Omental fat pad (tissue), 3 donors: ENCODE measurements at regions not wholly inside any gene's neighbourhood (a gene's known extent, or its start where the extent isn't known, plus 50 kb on each side); places are given as distances from the start of the nearest gene placed in this dataset.

Source experiments
- ATAC-seq: fragments of 150-250 bp; one replicate; pipeline ENCODE4 v1.9.1; 2016; ENCODE audit warnings: mild to moderate bottlenecking, moderate library complexity; ENCODE audit not compliant: low FRiP score
- DNase-seq: peaks from one replicate; pipeline ENCODE4 v3.0.0-alpha.2; 2019; ENCODE audit warnings: low spot score
- CTCF ChIP-seq, 3 donors: fragments of 450-650 bp; IDR thresholded peaks; one replicate each; pipeline ENCODE4 v1.5.1; 2016 to 2017; ENCODE audit warnings: antibody characterized with exemption in 3 of 3, mild to moderate bottlenecking in 3 of 3, moderate library complexity in 2 of 3

DNA sequence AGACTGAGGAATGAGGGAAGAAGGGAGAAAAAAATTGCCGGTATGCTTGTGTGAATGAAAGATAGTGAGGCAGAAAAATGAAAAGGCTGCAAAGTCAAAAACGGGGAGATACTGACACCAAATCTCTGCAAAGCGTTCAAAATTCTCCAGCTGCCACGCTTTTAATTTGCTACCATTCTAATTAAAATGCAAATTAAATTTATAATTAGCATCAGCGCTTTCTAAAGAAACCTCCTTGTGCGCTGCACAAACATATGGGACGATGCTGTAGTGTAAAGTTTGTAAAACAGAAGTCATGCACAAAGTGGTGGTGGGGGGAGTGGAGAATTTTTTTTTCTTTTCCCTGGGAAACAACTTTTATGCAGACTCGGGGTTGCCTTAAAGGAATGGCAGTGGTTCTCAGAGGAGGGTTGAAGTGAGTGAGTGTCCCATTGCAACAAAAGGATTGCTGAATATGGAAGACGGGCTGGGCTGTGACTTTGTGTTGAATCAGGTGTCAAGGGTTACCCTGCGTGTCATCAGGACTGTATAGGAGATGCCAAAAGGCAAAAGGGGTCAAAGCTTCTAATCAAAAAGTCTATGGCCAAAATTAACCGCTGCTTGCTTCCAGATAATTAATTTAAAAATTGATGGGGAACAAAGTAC is 472.2 kb downstream of the NR2F2 start:
- TF ChIP-seq CTCF (IDR thresholded peaks at IDR 0.05): no peak
- ATAC-seq (no peak), DNase-seq (no peak)

DNA sequence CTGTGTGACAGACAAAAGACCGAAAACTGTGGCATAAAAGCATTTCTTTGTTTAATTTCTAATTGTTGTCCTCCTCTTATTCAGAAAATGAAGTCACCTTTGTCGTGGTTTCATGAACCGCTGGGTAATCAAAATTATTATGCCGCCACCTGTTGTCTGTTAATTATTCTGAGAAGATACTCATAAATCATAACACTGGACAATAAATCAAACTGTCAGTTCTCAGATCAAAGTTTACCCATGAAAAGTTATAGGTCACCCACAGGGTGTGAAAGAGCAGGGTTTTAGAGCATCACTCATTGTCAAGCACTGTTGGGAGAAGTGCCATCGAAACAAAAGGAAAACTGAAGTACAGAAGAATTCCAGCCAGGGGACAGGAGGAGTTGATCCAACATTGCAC is 474.3 kb downstream of the NR2F2 start:
- ATAC-seq (no peak), DNase-seq (no peak)
- no peak for TF ChIP-seq CTCF (IDR thresholded peaks at IDR 0.05)

GRCh38 chr15:96807361-96807760 is 476.9 kb downstream of the NR2F2 start:
- DNase-seq (no peak), ATAC-seq (no peak)
- TF ChIP-seq CTCF (IDR thresholded peaks at IDR 0.05): no peak

DNA sequence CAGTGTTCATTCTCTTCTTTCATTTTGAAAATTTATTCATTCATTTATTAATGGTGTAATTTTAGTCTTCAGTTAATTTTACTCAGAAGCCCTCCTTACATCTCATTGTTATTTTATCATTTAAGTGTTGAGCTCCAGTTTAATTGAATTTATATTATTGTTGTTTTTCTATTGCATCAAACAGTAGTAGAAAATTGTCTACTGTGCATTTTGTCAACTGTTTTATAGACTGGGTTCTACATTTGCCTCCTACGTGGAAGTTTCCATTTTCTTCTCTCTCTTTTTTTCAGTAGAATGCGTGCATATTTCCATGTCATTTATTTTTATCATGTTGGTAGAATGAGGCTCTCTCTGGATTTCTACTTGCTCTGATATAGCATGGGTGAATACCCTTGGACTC is 487.4 kb downstream of the NR2F2 start:
- no peak for ATAC-seq
- DNase-seq: no peak
- no peak for TF ChIP-seq CTCF (IDR thresholded peaks at IDR 0.05)

DNA sequence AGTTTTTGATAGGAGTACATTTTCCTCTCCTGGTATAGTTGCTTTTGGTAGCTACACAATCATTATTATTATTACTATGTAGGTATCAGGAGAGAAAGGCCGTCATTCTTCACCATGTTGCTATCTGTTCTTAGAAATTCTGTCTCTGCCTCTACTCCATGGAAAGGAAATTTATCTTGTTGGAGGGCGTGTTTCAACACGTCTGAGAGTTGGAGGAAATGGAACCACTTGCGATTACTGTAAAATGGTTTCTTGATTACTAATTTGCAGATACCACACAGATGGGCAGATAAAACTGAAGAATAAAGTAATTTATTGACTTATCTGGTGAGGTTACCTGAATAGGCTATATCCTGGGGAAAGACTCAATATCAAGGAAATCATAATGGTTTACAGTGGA is 488.4 kb downstream of the NR2F2 start:
- DNase-seq (no peak), ATAC-seq (no peak)
- no peak for TF ChIP-seq CTCF (IDR thresholded peaks at IDR 0.05)

DNA sequence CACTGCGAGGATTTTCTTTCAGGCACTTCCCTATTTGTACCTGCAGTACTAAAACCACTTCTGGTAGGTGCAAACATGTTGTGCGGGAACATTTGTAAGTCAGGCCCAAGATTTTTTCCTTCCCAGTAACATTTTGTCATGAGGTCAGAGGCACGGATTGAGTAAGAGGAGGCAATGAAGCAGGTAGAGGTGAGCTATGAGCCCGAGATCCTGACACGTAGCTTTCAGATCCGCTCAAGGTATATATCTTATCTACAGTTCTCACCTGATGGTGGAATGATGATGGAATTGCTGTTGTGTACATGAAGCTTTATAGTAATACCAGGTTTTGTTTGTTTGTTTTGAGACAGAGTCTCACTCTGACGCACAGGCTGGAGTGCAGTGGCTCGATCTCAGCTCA is 497.5 kb downstream of the NR2F2 start:
- DNase-seq (no peak), ATAC-seq (no peak)
- TF ChIP-seq CTCF (IDR thresholded peaks at IDR 0.05): no peak

- no peak for TF ChIP-seq CTCF (IDR thresholded peaks at IDR 0.05)
- ATAC-seq (no peak), DNase-seq (no peak)
Observed at GRCh38 chr15:96837241-96837970, 506.9 kb downstream of the NR2F2 start.
